ENCODE measurements at regions not wholly inside any gene's neighbourhood (a gene's known extent, or its start where the extent isn't known, plus 50 kb on each side); places are given as distances from the start of the nearest gene placed in this dataset.

DNA sequence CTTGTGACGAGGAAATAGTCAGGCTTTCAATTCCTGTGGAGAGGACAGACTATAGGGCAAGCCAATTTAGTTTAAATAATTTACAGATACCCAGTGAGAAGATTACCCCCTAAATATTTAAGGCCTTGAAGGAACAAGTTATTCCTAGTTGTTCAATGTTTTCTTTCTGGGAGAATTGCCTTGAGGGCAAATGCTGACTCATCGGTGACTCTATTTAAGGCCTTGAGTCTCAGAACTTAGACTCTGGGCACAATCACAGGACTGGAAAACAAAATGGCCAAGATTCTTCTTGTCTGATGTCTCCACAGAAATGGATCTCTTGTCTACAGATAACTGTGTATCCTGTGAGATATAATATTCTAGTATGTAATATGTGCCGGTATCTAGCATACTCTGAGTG is 467.1 kb downstream of the SUCLG1 start:
- TF ChIP-seq, protein P1, sequence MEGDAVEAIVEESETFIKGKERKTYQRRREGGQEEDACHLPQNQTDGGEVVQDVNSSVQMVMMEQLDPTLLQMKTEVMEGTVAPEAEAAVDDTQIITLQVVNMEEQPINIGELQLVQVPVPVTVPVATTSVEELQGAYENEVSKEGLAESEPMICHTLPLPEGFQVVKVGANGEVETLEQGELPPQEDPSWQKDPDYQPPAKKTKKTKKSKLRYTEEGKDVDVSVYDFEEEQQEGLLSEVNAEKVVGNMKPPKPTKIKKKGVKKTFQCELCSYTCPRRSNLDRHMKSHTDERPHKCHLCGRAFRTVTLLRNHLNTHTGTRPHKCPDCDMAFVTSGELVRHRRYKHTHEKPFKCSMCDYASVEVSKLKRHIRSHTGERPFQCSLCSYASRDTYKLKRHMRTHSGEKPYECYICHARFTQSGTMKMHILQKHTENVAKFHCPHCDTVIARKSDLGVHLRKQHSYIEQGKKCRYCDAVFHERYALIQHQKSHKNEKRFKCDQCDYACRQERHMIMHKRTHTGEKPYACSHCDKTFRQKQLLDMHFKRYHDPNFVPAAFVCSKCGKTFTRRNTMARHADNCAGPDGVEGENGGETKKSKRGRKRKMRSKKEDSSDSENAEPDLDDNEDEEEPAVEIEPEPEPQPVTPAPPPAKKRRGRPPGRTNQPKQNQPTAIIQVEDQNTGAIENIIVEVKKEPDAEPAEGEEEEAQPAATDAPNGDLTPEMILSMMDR (IDR thresholded peaks at IDR 0.05; ENCODE audit: insufficient read depth, low read length, poor library complexity, severe bottlenecking) = no peak
- no peak for TF ChIP-seq EZH2phosphoT487 (conservative IDR thresholded peaks at IDR 0.05; ENCODE audit: low read length)

All from SU-DHL-6 (cell line).